ENCODE measurements at regions not wholly inside any gene's neighbourhood (a gene's known extent, or its start where the extent isn't known, plus 50 kb on each side); places are given as distances from the start of the nearest gene placed in this dataset.

DNA sequence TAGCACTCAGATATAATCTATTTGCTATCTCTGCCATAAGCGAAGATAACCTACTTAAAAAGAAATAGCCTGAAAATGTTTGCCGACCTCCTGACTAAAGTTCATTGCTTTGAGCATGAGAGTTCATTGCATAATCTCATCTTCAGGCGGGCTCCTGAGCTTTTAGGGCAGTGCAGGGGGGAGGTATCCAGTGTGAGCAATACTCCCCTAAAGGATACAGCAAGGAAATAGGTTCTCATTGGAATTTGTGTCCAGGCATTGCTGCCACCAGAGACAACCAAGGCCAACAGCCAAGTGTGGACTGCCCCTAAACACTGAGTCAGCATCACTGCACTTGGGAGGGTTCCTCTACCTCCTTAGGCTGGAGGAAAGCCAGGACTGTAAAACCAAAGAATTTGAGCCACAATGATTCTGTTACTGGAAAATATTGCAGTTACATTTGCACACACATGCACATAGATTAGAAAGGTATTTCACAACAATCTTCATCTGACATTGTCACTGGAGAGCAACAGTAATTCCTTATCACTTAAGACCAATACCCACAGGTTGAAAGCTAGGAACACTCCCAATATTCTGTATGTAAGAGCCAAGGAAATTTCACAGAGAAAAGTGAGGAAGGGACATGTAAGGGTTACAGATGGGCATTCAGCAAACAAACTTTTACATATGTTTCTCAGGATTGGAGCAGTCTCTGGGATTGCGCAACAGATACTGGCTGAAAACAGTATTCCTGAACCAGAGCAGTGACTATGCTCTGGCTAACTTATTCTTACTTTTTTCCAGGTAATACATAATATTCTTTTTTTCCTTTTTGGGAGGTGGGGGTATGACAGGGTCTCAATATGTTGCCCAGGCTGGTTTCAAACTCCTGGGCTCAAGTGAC lies 98.6 kb upstream of the TLE1 start:
- no peak overlapping the region for H3K4me2 ChIP-seq (ENCODE audit: control insufficient read depth, insufficient read depth)
- no peaks in the 10 kb centered on the region for H3K79me2 ChIP-seq (ENCODE audit: control insufficient read depth, insufficient read depth, low read length)
- no peaks in the 10 kb centered on the region for H3K9me3 ChIP-seq (replicated peaks; ENCODE audit: control insufficient read depth, insufficient read depth, low read length)
- no TSS peak for BruUV-seq (replicated peaks)
- H3K4me3 ChIP-seq = no peak overlapping the region
- no peak overlapping the region for H3K27ac ChIP-seq (ENCODE audit: control insufficient read depth, insufficient read depth)
- RAD21 ChIA-PET (ENCODE audit: unreplicated experiment) = no interaction called here
- FAIRE-seq = no peak
- no peak for ATAC-seq
- DNase-seq (ENCODE audit: low read depth, low spot score) = no peak
- H3K9ac ChIP-seq (ENCODE audit: control insufficient read depth, insufficient read depth, low read length) = no peak overlapping the region
- no peaks in the 10 kb centered on the region for H3K4me1 ChIP-seq (ENCODE audit: control insufficient read depth, insufficient read depth, low read length)
- intact Hi-C loops (cut with micrococcal nuclease; ENCODE audit: unreplicated experiment) (no loop called here), in situ Hi-C loops (cut with MboI) (no loop called here)
- SMC1A ChIA-PET (ENCODE audit: uncharacterized antibody, unreplicated experiment) = no interaction called here
- H3K36me3 ChIP-seq (ENCODE audit: control insufficient read depth in 2 of 2, insufficient read depth in 2 of 2, low read length in 1 of 2) = no peaks in the 10 kb centered on the region
- H4K20me1 ChIP-seq (ENCODE audit: control insufficient read depth, insufficient read depth) = no peaks in the 10 kb centered on the region
- WGBS (ENCODE audit: insufficient coverage, insufficient replicate concordance, low lambda C conversion rate, missing lambda C conversion rate) = 47% methylated on average over 4 of the region's 4 CpGs
- no peaks in the 10 kb centered on the region for H3K27me3 ChIP-seq (replicated peaks in 1 of 2; ENCODE audit: control insufficient read depth in 2 of 2, insufficient read depth in 2 of 2, low read length in 1 of 2)
- H2AFZ ChIP-seq (ENCODE audit: control insufficient read depth, low read depth, low read length) = no peak overlapping the region
- POLR2A ChIA-PET = no interaction called here
- CTCF ChIA-PET = no interaction called here
- TF ChIP-seq, protein P1, sequence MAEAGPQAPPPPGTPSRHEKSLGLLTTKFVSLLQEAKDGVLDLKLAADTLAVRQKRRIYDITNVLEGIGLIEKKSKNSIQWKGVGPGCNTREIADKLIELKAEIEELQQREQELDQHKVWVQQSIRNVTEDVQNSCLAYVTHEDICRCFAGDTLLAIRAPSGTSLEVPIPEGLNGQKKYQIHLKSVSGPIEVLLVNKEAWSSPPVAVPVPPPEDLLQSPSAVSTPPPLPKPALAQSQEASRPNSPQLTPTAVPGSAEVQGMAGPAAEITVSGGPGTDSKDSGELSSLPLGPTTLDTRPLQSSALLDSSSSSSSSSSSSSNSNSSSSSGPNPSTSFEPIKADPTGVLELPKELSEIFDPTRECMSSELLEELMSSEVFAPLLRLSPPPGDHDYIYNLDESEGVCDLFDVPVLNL (IDR thresholded peaks at IDR 0.05; ENCODE audit: low read depth, low read length) = no peak
- TF ChIP-seq SMARCA5 (IDR thresholded peaks at IDR 0.05) (no peak), POLR2A (IDR thresholded peaks at IDR 0.05; ENCODE audit: low read depth, low read length) (no peak), EP300 (IDR thresholded peaks at IDR 0.05; ENCODE audit: borderline replicate concordance in 1 of 2, control insufficient read depth in 1 of 2, low read depth in 2 of 2, low read length in 2 of 2) (no peak), EED (IDR thresholded peaks at IDR 0.05; ENCODE audit: low read depth) (no peak), BCL11A (IDR thresholded peaks at IDR 0.05; ENCODE audit: low read depth, low read length) (no peak), POLR2AphosphoS5 (IDR thresholded peaks at IDR 0.05; ENCODE audit: low read length) (no peak), MXI1 (IDR thresholded peaks at IDR 0.05; ENCODE audit: low read depth, low read length) (no peak), CBX3 (IDR thresholded peaks at IDR 0.05; ENCODE audit: borderline replicate concordance, low read depth) (no peak), NFXL1 (IDR thresholded peaks at IDR 0.05; ENCODE audit: borderline replicate concordance) (no peak), STAT3 (IDR thresholded peaks at IDR 0.05; ENCODE audit: low read depth, low read length) (no peak)
- TF ChIP-seq, protein P2, sequence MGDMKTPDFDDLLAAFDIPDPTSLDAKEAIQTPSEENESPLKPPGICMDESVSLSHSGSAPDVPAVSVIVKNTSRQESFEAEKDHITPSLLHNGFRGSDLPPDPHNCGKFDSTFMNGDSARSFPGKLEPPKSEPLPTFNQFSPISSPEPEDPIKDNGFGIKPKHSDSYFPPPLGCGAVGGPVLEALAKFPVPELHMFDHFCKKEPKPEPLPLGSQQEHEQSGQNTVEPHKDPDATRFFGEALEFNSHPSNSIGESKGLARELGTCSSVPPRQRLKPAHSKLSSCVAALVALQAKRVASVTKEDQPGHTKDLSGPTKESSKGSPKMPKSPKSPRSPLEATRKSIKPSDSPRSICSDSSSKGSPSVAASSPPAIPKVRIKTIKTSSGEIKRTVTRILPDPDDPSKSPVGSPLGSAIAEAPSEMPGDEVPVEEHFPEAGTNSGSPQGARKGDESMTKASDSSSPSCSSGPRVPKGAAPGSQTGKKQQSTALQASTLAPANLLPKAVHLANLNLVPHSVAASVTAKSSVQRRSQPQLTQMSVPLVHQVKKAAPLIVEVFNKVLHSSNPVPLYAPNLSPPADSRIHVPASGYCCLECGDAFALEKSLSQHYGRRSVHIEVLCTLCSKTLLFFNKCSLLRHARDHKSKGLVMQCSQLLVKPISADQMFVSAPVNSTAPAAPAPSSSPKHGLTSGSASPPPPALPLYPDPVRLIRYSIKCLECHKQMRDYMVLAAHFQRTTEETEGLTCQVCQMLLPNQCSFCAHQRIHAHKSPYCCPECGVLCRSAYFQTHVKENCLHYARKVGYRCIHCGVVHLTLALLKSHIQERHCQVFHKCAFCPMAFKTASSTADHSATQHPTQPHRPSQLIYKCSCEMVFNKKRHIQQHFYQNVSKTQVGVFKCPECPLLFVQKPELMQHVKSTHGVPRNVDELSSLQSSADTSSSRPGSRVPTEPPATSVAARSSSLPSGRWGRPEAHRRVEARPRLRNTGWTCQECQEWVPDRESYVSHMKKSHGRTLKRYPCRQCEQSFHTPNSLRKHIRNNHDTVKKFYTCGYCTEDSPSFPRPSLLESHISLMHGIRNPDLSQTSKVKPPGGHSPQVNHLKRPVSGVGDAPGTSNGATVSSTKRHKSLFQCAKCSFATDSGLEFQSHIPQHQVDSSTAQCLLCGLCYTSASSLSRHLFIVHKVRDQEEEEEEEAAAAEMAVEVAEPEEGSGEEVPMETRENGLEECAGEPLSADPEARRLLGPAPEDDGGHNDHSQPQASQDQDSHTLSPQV (IDR thresholded peaks at IDR 0.05) = no peak
- TF ChIP-seq, protein P3, sequence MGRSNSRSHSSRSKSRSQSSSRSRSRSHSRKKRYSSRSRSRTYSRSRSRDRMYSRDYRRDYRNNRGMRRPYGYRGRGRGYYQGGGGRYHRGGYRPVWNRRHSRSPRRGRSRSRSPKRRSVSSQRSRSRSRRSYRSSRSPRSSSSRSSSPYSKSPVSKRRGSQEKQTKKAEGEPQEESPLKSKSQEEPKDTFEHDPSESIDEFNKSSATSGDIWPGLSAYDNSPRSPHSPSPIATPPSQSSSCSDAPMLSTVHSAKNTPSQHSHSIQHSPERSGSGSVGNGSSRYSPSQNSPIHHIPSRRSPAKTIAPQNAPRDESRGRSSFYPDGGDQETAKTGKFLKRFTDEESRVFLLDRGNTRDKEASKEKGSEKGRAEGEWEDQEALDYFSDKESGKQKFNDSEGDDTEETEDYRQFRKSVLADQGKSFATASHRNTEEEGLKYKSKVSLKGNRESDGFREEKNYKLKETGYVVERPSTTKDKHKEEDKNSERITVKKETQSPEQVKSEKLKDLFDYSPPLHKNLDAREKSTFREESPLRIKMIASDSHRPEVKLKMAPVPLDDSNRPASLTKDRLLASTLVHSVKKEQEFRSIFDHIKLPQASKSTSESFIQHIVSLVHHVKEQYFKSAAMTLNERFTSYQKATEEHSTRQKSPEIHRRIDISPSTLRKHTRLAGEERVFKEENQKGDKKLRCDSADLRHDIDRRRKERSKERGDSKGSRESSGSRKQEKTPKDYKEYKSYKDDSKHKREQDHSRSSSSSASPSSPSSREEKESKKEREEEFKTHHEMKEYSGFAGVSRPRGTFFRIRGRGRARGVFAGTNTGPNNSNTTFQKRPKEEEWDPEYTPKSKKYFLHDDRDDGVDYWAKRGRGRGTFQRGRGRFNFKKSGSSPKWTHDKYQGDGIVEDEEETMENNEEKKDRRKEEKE (IDR thresholded peaks at IDR 0.05) = no peak
- TF ChIP-seq, protein P4, sequence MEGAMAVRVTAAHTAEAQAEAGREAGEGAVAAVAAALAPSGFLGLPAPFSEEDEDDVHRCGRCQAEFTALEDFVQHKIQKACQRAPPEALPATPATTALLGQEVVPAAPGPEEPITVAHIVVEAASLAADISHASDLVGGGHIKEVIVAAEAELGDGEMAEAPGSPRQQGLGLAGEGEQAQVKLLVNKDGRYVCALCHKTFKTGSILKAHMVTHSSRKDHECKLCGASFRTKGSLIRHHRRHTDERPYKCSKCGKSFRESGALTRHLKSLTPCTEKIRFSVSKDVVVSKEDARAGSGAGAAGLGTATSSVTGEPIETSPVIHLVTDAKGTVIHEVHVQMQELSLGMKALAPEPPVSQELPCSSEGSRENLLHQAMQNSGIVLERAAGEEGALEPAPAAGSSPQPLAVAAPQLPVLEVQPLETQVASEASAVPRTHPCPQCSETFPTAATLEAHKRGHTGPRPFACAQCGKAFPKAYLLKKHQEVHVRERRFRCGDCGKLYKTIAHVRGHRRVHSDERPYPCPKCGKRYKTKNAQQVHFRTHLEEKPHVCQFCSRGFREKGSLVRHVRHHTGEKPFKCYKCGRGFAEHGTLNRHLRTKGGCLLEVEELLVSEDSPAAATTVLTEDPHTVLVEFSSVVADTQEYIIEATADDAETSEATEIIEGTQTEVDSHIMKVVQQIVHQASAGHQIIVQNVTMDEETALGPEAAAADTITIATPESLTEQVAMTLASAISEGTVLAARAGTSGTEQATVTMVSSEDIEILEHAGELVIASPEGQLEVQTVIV (IDR thresholded peaks at IDR 0.05; ENCODE audit: borderline replicate concordance, partially characterized antibody) = no peak
